PC-3 (cell line): ENCODE measurements at regions not wholly inside any gene's neighbourhood (a gene's known extent, or its start where the extent isn't known, plus 50 kb on each side); places are given as distances from the start of the nearest gene placed in this dataset.

Source experiments
- ATAC-seq: fragments of 200-7000 bp; cut with Tn5 transposase; 2 replicates; pipeline ENCODE4 v1.9.1; 2020; ENCODE audit warnings: mild to moderate bottlenecking, moderate library complexity
- BruUV-seq: library from RNA; stranded (reverse); fragments of 400-500 nt; replicated peaks from 2 replicates; lab custom pipeline; 2021; lab: Mats Ljungman, UMichigan
- CTCF ChIA-PET: fragments of 300-600 bp; sonication (Branson Sonifier 250); formaldehyde crosslinking; loops from one replicate; lab custom pipeline; 2022; ENCODE audit warnings: antibody characterized with exemption; lab: Charles Lee
- POLR2A ChIA-PET: fragments of 300-600 bp; sonication (Branson Sonifier 250); formaldehyde crosslinking; loops from one replicate; lab custom pipeline; 2022; ENCODE audit warnings: antibody characterized with exemption; ENCODE audit not compliant: unreplicated experiment; lab: Charles Lee
- DNase-seq: peaks from one replicate; pipeline ENCODE4 v3.0.0-alpha.2; 2015
- H2AFZ ChIP-seq: fragments of 300-600 bp; sonication (generic); 2 replicates; pipeline ENCODE4 v1.6.0; 2016; ENCODE audit warnings: antibody characterized with exemption, low read length
- H3F3A ChIP-seq: fragments of 300-600 bp; sonication (generic); one replicate; pipeline ENCODE4 v1.6.0; 2017; ENCODE audit warnings: antibody characterized with exemption, low read length, control low read depth, mild to moderate bottlenecking; ENCODE audit not compliant: unreplicated experiment
- H3K27ac ChIP-seq: fragments of 300-600 bp; sonication (generic); 2 replicates; pipeline ENCODE4 v1.5.1; 2016; ENCODE audit warnings: mild to moderate bottlenecking, low read length
- H3K27me3 ChIP-seq: fragments of 300-600 bp; sonication (generic); 2 replicates; pipeline ENCODE4 v1.6.1; 2016; ENCODE audit warnings: low read length, mixed read lengths
- H3K36me3 ChIP-seq: fragments of 300-600 bp; sonication (generic); 2 replicates; pipeline ENCODE4 v1.6.1; 2016; ENCODE audit warnings: low read depth, mixed run types, low read length, mixed read lengths
- H3K4me1 ChIP-seq: fragments of 300-600 bp; sonication (generic); 2 replicates; pipeline ENCODE4 v1.5.1; 2016; ENCODE audit warnings: low read length; ENCODE audit not compliant: insufficient read depth
- H3K4me2 ChIP-seq: fragments of 300-600 bp; sonication (generic); 2 replicates; pipeline ENCODE4 v1.6.0; 2016; ENCODE audit warnings: low read length
- H3K4me3 ChIP-seq: fragments of 300-600 bp; sonication (generic); 2 replicates; pipeline ENCODE4 v1.5.1; 2016; ENCODE audit warnings: mild to moderate bottlenecking, low read length, mixed read lengths
- H3K79me2 ChIP-seq: fragments of 300-600 bp; sonication (generic); 2 replicates; pipeline ENCODE4 v1.6.1; 2017; ENCODE audit warnings: low read length, mixed read lengths
- H3K9ac ChIP-seq: fragments of 300-600 bp; sonication (generic); 2 replicates; pipeline ENCODE4 v1.6.0; 2016; ENCODE audit warnings: mild to moderate bottlenecking, low read length
- H3K9me2 ChIP-seq: fragments of 300-600 bp; sonication (generic); replicated peaks from 2 replicates; pipeline ENCODE4 v1.6.1; 2016; ENCODE audit warnings: mixed run types, low read length, mixed read lengths
- H3K9me3 ChIP-seq: fragments of 300-600 bp; sonication (generic); 2 replicates; pipeline ENCODE4 v1.6.1; 2016; ENCODE audit warnings: low read length, mixed read lengths
- H4K20me1 ChIP-seq: fragments of 300-600 bp; sonication (generic); 2 replicates; pipeline ENCODE4 v1.6.1; 2016; ENCODE audit warnings: low read length, mixed read lengths
- EZH2 ChIP-seq: fragments of 300-600 bp; sonication (generic); IDR thresholded peaks from one replicate; pipeline ENCODE4 v1.6.1; 2017; ENCODE audit warnings: antibody characterized with exemption, mild to moderate bottlenecking, low read length; ENCODE audit not compliant: unreplicated experiment
- EZH2phosphoT487 ChIP-seq: fragments of 300-600 bp; sonication (generic); IDR thresholded peaks from 2 replicates; pipeline ENCODE4 v1.6.1; 2018; ENCODE audit warnings: mild to moderate bottlenecking, antibody characterized with exemption, low read length, borderline replicate concordance
- intact Hi-C: fragments of 100-400 bp; cut with micrococcal nuclease; formaldehyde crosslinking; loops from 2 replicates; pipeline ENCODE4 v1.9.0; 2023
- TF ChIP-seq, protein P1 (sequence below): fragments of 300-600 bp; sonication (generic); conservative IDR thresholded peaks from 2 replicates; pipeline ENCODE4 v1.5.1; 2017; ENCODE audit warnings: antibody characterized with exemption, low read depth, mild to moderate bottlenecking, low read length

DNA sequence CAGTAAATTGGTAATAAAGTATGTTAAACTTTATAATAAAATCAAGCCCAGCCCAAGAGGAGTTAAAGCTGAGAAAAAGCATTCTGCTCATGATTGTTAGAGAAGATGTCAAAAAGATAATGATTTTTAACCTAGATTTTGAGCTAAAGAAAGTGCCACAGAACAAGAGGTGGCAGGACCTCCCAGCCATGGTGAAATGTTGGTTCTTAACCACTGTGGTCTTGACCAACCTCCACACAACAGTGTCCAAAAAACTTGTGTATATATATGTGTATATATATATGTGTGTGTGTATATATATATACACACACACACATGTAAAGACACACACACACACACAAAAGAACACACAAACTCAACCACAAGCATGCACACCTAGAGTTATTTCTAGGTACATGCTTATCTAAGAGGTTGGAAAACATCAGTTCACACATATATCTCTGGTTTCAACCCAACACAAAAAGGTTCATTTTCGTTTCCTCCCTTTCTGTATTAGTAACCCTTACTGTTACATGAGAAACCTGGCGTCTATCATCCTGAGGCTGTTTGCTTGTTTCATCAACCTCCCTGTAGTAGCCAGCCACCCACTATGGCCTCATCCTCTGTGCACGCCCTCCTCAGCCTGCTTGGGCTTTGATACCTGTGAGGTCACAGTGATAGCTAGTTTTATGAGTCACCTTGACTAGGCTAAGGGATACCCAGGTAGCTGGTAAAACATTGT lies 631.8 kb upstream of the ID2 start:
- ChIA-PET CTCF (no interaction called here), POLR2A (no interaction called here)
- Histone ChIP-seq H3K4me1 (no peaks in the 10 kb centered on the region), H2AFZ (no peak overlapping the region), H3K9me2 (no peaks in the 10 kb centered on the region), H3K4me2 (no peak overlapping the region), H3K4me3 (no peak overlapping the region), H3K79me2 (no peaks in the 10 kb centered on the region), H3F3A (no peaks in the 10 kb centered on the region), H4K20me1 (no peaks in the 10 kb centered on the region), H3K36me3 (no peaks in the 10 kb centered on the region), H3K27me3 (no peaks in the 10 kb centered on the region), H3K9me3 (no peaks in the 10 kb centered on the region), H3K9ac (no peak overlapping the region), H3K27ac (no peak overlapping the region)
- ATAC-seq (no peak), DNase-seq (peak; percentile 41)
- intact Hi-C loops: no loop called here
- TF ChIP-seq EZH2: no peak
- TF ChIP-seq, protein P1, sequence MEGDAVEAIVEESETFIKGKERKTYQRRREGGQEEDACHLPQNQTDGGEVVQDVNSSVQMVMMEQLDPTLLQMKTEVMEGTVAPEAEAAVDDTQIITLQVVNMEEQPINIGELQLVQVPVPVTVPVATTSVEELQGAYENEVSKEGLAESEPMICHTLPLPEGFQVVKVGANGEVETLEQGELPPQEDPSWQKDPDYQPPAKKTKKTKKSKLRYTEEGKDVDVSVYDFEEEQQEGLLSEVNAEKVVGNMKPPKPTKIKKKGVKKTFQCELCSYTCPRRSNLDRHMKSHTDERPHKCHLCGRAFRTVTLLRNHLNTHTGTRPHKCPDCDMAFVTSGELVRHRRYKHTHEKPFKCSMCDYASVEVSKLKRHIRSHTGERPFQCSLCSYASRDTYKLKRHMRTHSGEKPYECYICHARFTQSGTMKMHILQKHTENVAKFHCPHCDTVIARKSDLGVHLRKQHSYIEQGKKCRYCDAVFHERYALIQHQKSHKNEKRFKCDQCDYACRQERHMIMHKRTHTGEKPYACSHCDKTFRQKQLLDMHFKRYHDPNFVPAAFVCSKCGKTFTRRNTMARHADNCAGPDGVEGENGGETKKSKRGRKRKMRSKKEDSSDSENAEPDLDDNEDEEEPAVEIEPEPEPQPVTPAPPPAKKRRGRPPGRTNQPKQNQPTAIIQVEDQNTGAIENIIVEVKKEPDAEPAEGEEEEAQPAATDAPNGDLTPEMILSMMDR: no peak
- TF ChIP-seq EZH2phosphoT487: no peak
- no TSS peak for BruUV-seq

- ChIA-PET POLR2A (no interaction called here), CTCF (no interaction called here)
- Histone ChIP-seq H3K27me3 (no peaks in the 10 kb centered on the region), H3K4me1 (no peaks in the 10 kb centered on the region), H3K9me3 (no peaks in the 10 kb centered on the region), H3K9me2 (no peaks in the 10 kb centered on the region), H4K20me1 (no peaks in the 10 kb centered on the region), H3K4me3 (no peak overlapping the region), H3K79me2 (no peaks in the 10 kb centered on the region), H2AFZ (no peak overlapping the region), H3K4me2 (no peak overlapping the region), H3K9ac (no peak overlapping the region), H3F3A (no peaks in the 10 kb centered on the region), H3K27ac (no peak overlapping the region), H3K36me3 (no peaks in the 10 kb centered on the region)
- TF ChIP-seq, protein P1: no peak
- no peak for TF ChIP-seq EZH2phosphoT487
- no peak for TF ChIP-seq EZH2
- intact Hi-C loops: no loop called here
- DNase-seq (no peak), ATAC-seq (no peak)
- BruUV-seq: no TSS peak
Measured at GRCh38 chr2:8053216-8053615, 628.6 kb upstream of the ID2 start.

GRCh38 chr2:8054070-8054469 lies 627.8 kb upstream of the ID2 start:
- CTCF ChIA-PET: no interaction called here
- intact Hi-C loops: no loop called here
- no peaks in the 10 kb centered on the region for H3K9me3 ChIP-seq
- no peak overlapping the region for H3K27ac ChIP-seq
- no peaks in the 10 kb centered on the region for H4K20me1 ChIP-seq
- no peaks in the 10 kb centered on the region for H3K79me2 ChIP-seq
- H3K9ac ChIP-seq: no peak overlapping the region
- BruUV-seq: no TSS peak
- DNase-seq (no peak), ATAC-seq (no peak)
- no peaks in the 10 kb centered on the region for H3K9me2 ChIP-seq
- POLR2A ChIA-PET: no interaction called here
- H3K27me3 ChIP-seq: no peaks in the 10 kb centered on the region
- no peak overlapping the region for H3K4me2 ChIP-seq
- no peaks in the 10 kb centered on the region for H3F3A ChIP-seq
- H3K4me3 ChIP-seq: no peak overlapping the region
- no peaks in the 10 kb centered on the region for H3K4me1 ChIP-seq
- H3K36me3 ChIP-seq: no peaks in the 10 kb centered on the region
- no peak for TF ChIP-seq EZH2phosphoT487
- TF ChIP-seq, protein P1: no peak
- TF ChIP-seq EZH2: no peak
- no peak overlapping the region for H2AFZ ChIP-seq
